ENCODE measurements at regions not wholly inside any gene's neighbourhood (a gene's known extent, or its start where the extent isn't known, plus 50 kb on each side); places are given as distances from the start of the nearest gene placed in this dataset.

DNA sequence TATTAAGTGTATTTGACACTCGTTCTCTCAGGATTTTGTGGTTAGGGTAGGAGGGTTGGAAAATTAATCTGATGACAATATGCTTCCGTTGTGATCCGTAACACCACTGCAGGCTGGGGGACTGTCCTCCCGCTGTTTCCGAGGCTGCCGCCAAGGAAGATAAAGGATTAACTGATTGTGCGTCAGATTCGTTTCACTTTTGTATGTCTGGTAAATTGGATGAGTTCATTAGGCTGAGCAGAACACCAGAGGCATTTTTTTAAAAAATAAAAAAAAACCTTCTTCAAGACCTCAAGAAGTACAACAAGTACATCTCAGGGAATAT, 486.7 kb upstream of the SALL1 start:
- no peak for FAIRE-seq
- no peak for DNase-seq (ENCODE audit: low spot score in 2 of 2)

GRCh38 chr16:51636920-51637769, 486.1 kb upstream of the SALL1 start:
- DNase-seq (ENCODE audit: low spot score in 2 of 2) (no peak), FAIRE-seq (no peak)

DNA sequence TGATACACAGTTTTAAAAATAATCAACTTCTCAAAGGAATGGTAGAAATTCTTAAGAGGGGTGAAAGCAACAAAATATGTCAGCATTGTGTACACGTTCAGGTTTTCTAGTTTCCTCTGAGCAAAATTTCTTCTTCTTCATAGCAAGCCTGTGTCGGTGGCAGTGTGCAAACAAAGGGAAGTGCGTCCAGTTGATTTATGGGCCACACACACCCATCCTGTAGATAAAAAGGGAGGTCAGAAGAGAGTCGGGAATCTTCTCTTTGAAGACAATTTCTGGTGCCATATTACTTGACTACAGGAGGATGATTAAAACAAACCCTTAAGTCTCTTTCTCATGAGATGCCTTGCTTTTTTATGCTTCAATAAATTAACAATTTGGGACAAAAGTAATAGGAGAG, 484.1 kb upstream of the SALL1 start:
- DNase-seq (ENCODE audit: low spot score in 2 of 2): no peak
- FAIRE-seq: no peak

GRCh38 chr16:51630076-51630475, 479.0 kb upstream of the SALL1 start:
- FAIRE-seq (no peak), DNase-seq (ENCODE audit: low spot score in 2 of 2) (no peak)

DNA sequence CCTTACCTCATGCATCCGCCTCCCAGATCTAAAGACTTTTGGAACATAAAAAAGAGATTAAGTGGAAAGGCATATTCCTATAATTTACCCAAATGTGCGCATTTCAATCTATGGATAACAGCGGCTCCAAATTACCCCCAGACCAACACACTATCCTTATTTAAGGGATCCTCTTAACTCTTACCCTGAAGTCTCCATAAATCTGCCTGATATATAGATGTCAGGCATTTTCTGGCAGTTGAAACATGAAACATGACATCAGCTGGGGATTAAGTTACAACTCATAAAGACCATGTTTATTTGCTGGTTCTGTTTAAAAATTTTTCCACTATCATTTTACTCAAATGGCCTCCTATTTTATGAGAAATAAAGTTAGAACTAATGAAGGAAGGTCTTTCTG, 478.5 kb upstream of the SALL1 start:
- no peak for FAIRE-seq
- DNase-seq (ENCODE audit: low spot score in 2 of 2): no peak

DNA sequence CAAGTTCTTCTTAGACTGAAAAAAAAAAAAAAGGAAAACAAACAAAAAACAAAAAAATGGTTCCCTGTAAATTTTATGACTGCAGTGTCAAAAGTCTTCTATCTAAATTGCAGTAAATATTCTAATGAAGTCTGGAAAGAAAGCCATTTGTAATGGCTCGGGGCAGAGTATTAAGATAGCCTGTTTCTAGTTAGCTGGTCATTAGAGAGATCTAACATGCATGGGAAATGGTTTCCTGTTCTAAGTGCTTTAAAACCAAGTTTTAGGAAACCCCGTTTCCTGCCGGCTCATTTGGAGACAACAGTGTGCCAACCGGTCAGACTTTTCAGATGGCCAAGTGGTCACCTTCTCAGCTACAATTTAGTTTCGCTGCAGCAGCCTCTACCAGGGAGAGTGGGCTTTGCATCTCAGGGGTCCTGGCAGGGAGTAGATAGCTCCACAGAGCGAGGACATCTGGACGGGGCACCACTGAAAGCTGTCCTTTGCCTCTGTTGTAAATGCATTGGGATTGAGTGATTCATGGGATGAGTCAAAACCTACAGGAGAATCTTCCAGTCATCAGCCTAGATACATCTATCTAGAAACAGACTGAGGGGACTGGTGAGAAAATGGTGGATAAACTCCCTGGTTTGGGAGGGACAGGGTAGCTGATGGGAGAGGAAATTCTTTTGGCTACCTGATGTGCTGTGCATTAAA, 473.2 kb upstream of the SALL1 start:
- DNase-seq (ENCODE audit: low spot score in 2 of 2) (no peak), FAIRE-seq (no peak)

DNA sequence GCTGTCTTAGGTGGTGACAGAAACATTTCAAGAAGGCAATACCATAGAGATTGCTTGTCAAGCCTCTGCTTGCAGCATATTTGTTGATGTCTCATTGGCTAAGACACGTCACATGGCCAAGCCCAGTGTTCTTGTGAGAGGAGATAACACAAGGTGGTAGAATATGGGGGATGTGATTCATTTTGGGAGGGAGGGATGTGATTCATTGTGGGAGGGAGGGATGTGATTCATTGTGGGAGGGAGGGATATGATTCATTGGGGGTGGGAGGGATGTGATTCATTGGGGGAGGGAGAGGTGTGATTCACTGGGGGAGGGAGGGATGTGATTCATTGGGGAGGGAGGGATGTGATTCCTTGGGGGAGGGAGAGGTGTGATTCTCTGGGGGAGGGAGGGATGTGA, 470.5 kb upstream of the SALL1 start:
- DNase-seq (ENCODE audit: low spot score in 2 of 2) (no peak), FAIRE-seq (no peak)

DNA sequence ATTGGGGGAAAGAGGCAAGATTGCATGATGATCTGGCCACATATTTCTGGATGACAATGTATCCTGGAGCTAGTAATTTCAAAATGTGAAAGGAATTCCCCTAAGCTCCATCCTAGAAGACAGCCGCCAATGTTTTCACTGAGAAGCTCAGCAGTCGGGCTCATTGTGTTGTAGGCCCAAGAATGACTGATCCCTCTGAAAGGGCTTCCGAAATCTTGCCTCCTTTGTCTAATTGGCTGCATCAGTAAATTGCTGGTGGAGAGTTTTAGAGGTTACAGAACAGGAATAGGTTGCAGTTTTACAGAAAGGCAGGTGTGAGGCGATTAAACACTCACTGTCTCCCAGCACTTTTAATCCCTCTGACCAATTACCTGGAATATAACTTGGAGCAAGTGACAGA, 464.1 kb upstream of the SALL1 start:
- FAIRE-seq (no peak), DNase-seq (ENCODE audit: low spot score in 2 of 2) (no peak)

GRCh38 chr16:51607201-51607651, 456.2 kb upstream of the SALL1 start:
- no peak for FAIRE-seq
- no peak for DNase-seq (ENCODE audit: low spot score in 2 of 2)

DNA sequence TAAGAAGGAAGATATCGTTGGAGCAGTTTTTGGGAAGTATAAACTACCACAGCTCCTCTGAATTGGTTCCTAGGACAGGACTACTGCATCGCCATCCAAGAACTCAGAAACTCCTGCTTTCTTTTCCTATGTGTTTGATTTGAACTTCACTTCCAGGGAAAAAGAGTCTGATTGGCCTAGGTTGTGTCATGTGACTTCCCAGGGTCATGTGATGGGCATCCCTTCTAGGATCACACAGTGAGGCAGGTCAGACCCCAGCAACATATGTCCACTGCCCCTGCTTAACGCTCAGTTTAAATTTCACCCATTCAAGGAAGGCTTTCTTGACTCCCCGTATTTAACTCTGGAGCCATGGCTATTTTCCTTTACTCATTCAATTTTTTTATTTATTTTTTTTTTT, 445.2 kb upstream of the SALL1 start:
- no peak for DNase-seq (ENCODE audit: low spot score in 2 of 2)
- FAIRE-seq: no peak

DNA sequence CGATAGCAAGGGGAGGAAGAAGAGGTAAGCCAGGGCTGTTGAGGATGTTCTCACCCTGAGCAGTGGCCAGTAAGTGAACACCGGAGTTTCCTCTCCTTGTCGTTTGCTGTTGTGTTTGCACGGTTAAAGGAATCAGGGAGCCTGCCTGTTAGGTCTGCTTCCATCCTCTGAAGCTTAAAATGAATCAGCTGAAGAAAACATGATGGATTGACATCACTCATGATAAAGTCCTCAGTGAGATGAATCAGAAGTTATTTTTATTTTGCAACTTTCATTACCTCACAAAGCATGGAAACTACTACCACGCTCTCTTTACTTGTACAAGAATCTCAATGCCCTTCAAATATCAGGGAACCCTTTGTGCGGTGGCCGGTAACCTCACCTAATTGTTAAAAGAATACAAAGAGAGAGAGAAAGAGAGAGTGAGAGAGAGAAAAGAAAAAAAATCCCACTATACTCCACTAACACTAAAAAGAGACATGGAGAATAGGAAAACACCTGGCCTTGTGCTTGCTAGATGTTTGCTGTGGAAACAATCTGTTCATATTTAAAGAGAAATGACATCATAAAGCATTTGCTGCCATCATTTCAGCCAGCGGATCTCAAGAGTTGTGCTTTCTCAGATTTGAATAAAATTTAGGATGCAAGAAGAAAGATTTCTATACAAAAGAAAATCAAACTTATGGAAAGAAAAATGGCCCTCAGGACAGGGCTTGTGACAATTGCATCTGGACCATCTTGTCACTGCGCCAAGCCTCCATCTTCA, 441.6 kb upstream of the SALL1 start:
- no peak for DNase-seq (ENCODE audit: low spot score in 2 of 2)
- FAIRE-seq: no peak

DNA sequence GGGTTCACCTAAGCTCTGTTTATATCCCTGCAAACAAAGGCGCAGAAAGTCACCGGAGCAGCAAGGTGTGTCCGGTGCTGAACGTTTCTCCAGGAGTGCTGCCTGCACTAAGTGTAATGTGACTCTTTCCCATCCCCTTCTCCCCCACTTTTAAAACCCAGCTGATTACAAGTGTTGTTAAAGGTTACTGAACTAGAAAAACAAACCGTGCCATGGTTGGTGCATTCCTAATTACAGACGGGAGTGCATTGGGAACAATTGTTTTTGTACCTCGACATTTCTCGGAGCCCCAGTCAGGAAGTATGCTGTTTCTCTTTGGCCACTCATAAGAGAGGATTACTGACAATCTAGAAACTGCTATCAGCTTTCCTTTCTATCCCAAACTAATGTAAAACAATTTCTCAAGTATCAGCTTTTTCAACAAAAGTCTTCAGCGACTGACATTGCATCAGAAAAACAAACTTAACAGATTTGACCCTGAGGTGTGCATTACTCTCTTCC, 441.0 kb upstream of the SALL1 start:
- DNase-seq (ENCODE audit: low spot score in 2 of 2) (no peak), FAIRE-seq (no peak)

GRCh38 chr16:51591480-51591879, 440.4 kb upstream of the SALL1 start:
- FAIRE-seq (no peak), DNase-seq (ENCODE audit: low spot score in 2 of 2) (no peak)

DNA sequence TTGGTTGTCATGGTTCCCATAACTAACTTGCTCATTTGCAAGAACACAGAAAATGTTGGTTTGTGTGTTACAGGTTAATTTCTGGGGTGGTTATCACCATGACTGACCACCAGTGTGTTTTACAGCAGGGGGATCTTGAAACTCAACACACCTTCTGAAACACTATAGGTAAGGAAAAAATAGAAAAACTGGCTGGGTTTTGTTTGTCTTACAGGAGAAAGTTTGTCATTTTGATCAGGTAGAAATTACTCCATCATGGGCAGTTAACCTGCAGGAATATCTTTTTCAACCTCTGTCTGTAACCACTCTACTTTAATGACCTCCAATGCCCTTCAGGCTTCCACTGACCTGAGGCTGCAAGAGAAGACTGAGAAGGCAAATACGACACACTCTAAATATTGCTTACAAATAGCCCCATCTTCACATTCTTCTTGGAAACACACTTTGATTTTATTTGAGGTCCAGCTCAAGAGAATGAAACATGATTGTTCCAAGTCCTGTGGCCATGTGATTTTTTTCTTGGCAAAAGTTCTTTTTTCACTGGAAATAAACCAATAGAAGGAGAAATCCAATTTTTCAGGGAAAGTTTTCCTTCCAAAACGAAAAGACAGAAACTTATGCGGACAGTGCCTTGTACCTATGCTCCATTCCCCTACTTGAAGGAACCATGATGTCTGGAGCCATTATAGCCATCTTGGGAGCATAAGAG, 428.7 kb upstream of the SALL1 start:
- FAIRE-seq (no peak), DNase-seq (ENCODE audit: low spot score in 2 of 2) (no peak)

DNA sequence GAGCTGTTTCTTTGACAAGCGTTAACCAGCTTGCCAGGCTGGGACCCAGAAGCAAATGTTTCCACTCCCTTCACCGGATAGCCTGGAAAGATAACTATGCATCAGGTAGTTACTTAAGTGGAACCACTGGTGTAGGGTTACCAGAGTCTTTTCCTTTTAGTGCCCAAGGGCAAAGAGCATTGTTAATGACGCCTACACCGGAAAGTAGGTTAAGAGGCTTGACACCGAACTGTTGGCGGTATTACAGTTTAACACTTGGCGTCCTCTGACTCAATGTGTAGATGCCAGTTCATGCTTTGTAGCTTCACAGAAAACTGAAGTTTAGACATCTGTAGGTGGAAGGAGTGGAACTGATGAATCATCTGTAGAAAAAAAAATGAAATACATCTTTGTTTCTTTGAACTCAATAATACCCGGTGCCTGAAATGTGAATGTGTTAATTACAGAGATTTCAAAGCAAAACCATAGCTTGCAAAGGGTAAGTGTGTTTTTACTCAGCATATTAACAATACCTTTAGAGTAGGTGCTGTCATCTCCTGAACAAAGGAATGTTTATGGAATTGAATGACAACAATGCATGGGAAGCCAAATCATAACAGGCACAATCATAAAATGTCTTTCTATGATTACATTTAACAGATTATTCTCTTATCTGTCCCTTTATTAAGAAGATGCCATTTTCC, 426.7 kb upstream of the SALL1 start:
- FAIRE-seq (no peak), DNase-seq (ENCODE audit: low spot score in 2 of 2) (no peak)

DNA sequence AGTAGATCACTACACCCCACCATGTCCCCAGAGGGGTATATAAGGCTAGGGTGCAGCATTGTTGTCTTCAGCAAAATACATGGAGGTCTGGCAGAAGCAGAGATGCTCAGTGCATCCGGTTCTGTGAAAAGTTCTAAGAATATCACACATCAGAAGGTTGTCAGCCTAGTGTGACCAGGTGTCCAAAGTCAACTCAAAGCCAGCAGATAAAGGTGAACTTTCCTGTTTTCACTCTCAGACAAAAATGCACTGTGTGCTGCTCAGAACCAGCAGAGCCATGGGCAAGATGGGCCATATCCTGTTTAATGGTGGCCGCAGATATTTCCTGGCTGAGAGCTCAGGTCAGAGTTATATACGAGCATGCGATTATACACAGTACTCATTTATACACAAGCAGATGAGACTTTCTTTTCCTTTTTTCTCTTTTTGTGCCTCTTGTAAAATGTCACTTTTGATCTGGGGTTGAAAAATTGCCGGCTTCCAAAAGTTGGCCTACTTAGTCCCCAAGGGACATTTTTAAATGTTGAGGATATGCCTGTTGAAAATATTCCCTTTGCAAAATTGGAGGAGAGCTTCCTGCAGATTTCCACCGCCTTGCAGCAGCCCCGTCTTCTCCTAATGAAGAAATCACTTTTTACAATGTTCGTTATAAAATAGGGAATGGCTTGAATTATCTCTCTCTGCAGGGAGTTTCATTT, 425.6 kb upstream of the SALL1 start:
- no peak for FAIRE-seq

DNA sequence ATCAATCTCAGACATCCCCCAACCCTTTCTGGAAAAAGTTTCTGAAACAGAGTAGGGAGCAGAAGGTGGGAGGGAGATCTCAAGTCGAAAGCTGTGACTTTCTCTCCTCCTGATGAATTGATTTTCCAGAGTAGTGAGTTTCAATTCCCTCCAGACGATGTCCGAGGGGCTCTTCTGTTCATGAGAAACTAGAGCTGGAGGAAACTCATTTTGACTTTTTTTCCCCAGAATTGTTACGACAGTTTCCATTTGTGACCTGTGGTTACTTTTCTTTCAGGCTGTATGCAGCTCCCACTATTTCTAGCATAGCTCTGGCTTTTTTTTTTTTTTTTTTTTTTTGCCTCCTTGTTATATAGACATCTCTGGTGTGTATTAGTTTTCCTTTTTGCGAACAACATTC, 422.1 kb upstream of the SALL1 start:
- DNase-seq (ENCODE audit: low spot score in 2 of 2) (no peak), FAIRE-seq (no peak)

More for the DNA sequence above, 425.6 kb upstream of the SALL1 start:
- DNase-seq (ENCODE audit: low spot score in 2 of 2): no peak

DNA sequence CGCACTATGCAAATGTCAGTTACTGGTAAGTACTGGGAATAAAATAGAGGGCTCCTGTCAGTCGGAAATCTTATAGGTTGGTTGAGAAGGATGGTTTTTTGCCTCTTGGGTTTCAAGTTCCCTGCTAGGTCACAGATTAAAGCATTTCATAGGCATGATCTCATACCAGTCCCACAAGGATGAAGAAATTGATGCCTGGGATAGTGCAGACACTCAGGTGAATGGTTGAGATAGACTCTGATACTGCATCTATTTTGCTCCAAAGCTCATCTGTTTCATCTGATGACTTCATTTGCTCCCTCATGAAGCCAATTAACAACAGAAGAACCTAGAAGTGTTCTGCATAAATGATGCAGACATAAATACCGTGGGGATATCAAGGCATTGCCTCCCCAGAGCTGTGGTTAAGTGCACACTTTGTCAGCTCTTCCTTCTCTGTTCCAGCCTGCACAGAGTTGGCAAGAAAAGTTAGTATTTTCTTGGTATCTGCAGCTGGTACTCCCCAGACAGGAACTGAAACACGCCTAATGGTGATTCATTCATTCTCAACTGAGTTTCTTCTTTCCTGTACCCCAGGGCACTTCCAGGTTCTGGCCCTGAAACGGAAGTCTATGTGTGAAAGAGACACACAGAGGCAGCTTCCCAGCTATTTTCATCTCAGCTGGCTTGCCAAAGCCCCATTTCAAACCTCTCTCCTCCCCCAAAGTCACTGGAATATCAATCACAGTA, 418.3 kb upstream of the SALL1 start:
- no peak for DNase-seq (ENCODE audit: low spot score in 2 of 2)
- FAIRE-seq: no peak

- no peak for FAIRE-seq
- no peak for DNase-seq (ENCODE audit: low spot score in 2 of 2)
Observed at GRCh38 chr16:51567911-51568310, 416.8 kb upstream of the SALL1 start.

Measured in frontal cortex (tissue), 3 donors.